ENCODE measurements at regions not wholly inside any gene's neighbourhood (a gene's known extent, or its start where the extent isn't known, plus 50 kb on each side); places are given as distances from the start of the nearest gene placed in this dataset.

GRCh38 chr4:95729596-95729995 is 110.3 kb upstream of the PDHA2 start:
- TF ChIP-seq POLR2AphosphoS5 (IDR thresholded peaks at IDR 0.05; ENCODE audit: low read length) (no peak), ZBTB11 (CRISPR knock-in tag; IDR thresholded peaks at IDR 0.05) (no peak), ZBTB33 (IDR thresholded peaks at IDR 0.05) (no peak), EP300 (IDR thresholded peaks at IDR 0.05; ENCODE audit: borderline replicate concordance in 1 of 2, control insufficient read depth in 1 of 2, low read depth in 2 of 2, low read length in 2 of 2) (no peak), BRCA1 (IDR thresholded peaks at IDR 0.05; ENCODE audit: low read depth, low read length) (no peak), RCOR1 (conservative IDR thresholded peaks at IDR 0.05; ENCODE audit: low read depth, low read length) (no peak), MXI1 (IDR thresholded peaks at IDR 0.05; ENCODE audit: low read depth, low read length) (no peak), MYC (IDR thresholded peaks at IDR 0.05; ENCODE audit: insufficient read depth, insufficient read length, insufficient replicate concordance, low read length, severe bottlenecking) (no peak), BCLAF1 (IDR thresholded peaks at IDR 0.05) (no peak)
- TF ChIP-seq, protein P1, sequence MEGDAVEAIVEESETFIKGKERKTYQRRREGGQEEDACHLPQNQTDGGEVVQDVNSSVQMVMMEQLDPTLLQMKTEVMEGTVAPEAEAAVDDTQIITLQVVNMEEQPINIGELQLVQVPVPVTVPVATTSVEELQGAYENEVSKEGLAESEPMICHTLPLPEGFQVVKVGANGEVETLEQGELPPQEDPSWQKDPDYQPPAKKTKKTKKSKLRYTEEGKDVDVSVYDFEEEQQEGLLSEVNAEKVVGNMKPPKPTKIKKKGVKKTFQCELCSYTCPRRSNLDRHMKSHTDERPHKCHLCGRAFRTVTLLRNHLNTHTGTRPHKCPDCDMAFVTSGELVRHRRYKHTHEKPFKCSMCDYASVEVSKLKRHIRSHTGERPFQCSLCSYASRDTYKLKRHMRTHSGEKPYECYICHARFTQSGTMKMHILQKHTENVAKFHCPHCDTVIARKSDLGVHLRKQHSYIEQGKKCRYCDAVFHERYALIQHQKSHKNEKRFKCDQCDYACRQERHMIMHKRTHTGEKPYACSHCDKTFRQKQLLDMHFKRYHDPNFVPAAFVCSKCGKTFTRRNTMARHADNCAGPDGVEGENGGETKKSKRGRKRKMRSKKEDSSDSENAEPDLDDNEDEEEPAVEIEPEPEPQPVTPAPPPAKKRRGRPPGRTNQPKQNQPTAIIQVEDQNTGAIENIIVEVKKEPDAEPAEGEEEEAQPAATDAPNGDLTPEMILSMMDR (IDR thresholded peaks at IDR 0.05 in 2 of 3, conservative IDR thresholded peaks at IDR 0.05 in 1 of 3; ENCODE audit: control insufficient read depth in 2 of 3, extremely low read depth in 1 of 3, insufficient read depth in 1 of 3, low read depth in 3 of 3, low read length in 3 of 3): no peak

Measured in GM12878 (cell line).